ENCODE measurements at regions not wholly inside any gene's neighbourhood (a gene's known extent, or its start where the extent isn't known, plus 50 kb on each side); places are given as distances from the start of the nearest gene placed in this dataset.

GRCh38 chr16:64434526-64435069, 687.3 kb downstream of the CDH11 start:
- H3K9me3 ChIP-seq (ENCODE audit: low read depth), result no peaks in the 10 kb centered on the region
- no peaks in the 10 kb centered on the region for H3K36me3 ChIP-seq
- H3K27me3 ChIP-seq, result no peaks in the 10 kb centered on the region
- peaks cover 24% of the 10 kb centered on the region for H3K4me1 ChIP-seq (ENCODE audit: low read depth)
- TF ChIP-seq CTCF (IDR thresholded peaks at IDR 0.05; ENCODE audit: low read depth, low read length), result no peak
- peak in 1 of 2 donors; percentile 82 for DNase-seq (ENCODE audit: low read depth in 1 of 2, low spot score in 1 of 2)
- H3K4me3 ChIP-seq, result no peak overlapping the region
- H3K27ac ChIP-seq, result peak overlapping the region; percentile 72

GRCh38 chr16:64428463-64429113, 693.3 kb downstream of the CDH11 start:
- Histone ChIP-seq H3K27me3 (no peaks in the 10 kb centered on the region), H3K27ac (no peak overlapping the region), H3K4me1 (ENCODE audit: low read depth) (no peaks in the 10 kb centered on the region), H3K36me3 (no peaks in the 10 kb centered on the region), H3K9me3 (ENCODE audit: low read depth) (no peaks in the 10 kb centered on the region), H3K4me3 (no peak overlapping the region)
- DNase-seq (ENCODE audit: low read depth in 1 of 2, low spot score in 1 of 2), result peak in 1 of 2 donors; percentile 71
- TF ChIP-seq CTCF (IDR thresholded peaks at IDR 0.05; ENCODE audit: low read depth, low read length), result no peak

GRCh38 chr16:64426131-64426666, 695.7 kb downstream of the CDH11 start:
- TF ChIP-seq CTCF (IDR thresholded peaks at IDR 0.05; ENCODE audit: low read depth, low read length), result no peak
- Histone ChIP-seq H3K27ac (no peak overlapping the region), H3K4me3 (no peak overlapping the region), H3K4me1 (ENCODE audit: low read depth) (no peaks in the 10 kb centered on the region), H3K36me3 (no peaks in the 10 kb centered on the region), H3K9me3 (ENCODE audit: low read depth) (no peaks in the 10 kb centered on the region), H3K27me3 (no peaks in the 10 kb centered on the region)
- DNase-seq (ENCODE audit: low read depth in 1 of 2, low spot score in 1 of 2), result no peak

- Histone ChIP-seq H3K4me3 (no peak overlapping the region), H3K9me3 (ENCODE audit: low read depth) (no peaks in the 10 kb centered on the region), H3K4me1 (ENCODE audit: low read depth) (peaks cover 2% of the 10 kb centered on the region), H3K36me3 (no peaks in the 10 kb centered on the region), H3K27ac (no peak overlapping the region), H3K27me3 (no peaks in the 10 kb centered on the region)
- TF ChIP-seq CTCF (IDR thresholded peaks at IDR 0.05; ENCODE audit: low read depth, low read length), result no peak
- DNase-seq (ENCODE audit: low read depth in 1 of 2, low spot score in 1 of 2), result no peak
Measured at GRCh38 chr16:64425381-64425780, 696.5 kb downstream of the CDH11 start.

DNA sequence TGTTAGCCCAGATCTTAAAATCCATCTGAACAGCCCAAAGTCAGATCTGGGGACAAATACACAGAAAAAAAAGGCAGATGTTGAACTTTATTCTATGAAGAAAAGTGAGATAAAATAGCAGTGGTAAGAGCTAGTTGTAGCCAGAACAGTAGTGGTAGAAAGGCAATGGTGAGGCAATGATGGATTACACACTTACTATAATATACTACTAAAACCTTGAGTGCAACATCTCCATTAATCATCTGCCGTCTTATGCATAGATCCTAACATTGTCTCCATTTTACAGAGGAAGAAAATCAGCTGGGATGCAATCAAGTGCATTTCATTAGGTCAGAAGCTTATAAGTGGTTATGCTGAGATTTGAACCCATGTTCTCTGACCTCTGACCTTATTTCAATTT, 699.6 kb downstream of the CDH11 start:
- H3K27ac ChIP-seq, result no peak overlapping the region

More for the DNA sequence above, 699.6 kb downstream of the CDH11 start:
- Histone ChIP-seq H3K4me3 (no peak overlapping the region), H3K36me3 (no peaks in the 10 kb centered on the region), H3K4me1 (ENCODE audit: low read depth) (peaks cover 12% of the 10 kb centered on the region), H3K27me3 (no peaks in the 10 kb centered on the region), H3K9me3 (ENCODE audit: low read depth) (no peaks in the 10 kb centered on the region)
- no peak for TF ChIP-seq CTCF (IDR thresholded peaks at IDR 0.05; ENCODE audit: low read depth, low read length)
- no peak for DNase-seq (ENCODE audit: low read depth in 1 of 2, low spot score in 1 of 2)

All from cardiac muscle cell (in vitro differentiated cells and primary cell).